ENCODE measurements at regions not wholly inside any gene's neighbourhood (a gene's known extent, or its start where the extent isn't known, plus 50 kb on each side); places are given as distances from the start of the nearest gene placed in this dataset.

- TF ChIP-seq CTCF (optimal IDR thresholded peaks at IDR 0.05 in 1 of 3, IDR thresholded peaks at IDR 0.05 in 1 of 3, conservative IDR thresholded peaks at IDR 0.05 in 1 of 3; ENCODE audit: extremely low read depth in 1 of 3, insufficient read depth in 2 of 3, low read length in 3 of 3) (no peak), EZH2 (IDR thresholded peaks at IDR 0.05; ENCODE audit: low read length) (no peak)
Observed at GRCh38 chr5:162243651-162244050, 176.1 kb downstream of the GABRG2 start.

Data from keratinocyte (primary cell).